ENCODE measurements at regions not wholly inside any gene's neighbourhood (a gene's known extent, or its start where the extent isn't known, plus 50 kb on each side); places are given as distances from the start of the nearest gene placed in this dataset.

GRCh38 chr12:27180906-27181505 is 63.1 kb upstream of the STK38L start:
- Mint-ChIP-seq H3K27ac (no peak overlapping the region), H3K9me3 (no peaks in the 10 kb centered on the region), H3K36me3 (ENCODE audit: insufficient read depth in 1 of 3, low read depth in 3 of 3) (no peaks in the 10 kb centered on the region), H3K4me3 (no peak overlapping the region), H3K4me1 (peaks cover 0 to 2% of the 10 kb centered on the region in 2 experiments; a peak in 2 of 4 replicates), H3K27me3 (ENCODE audit: low read depth) (no peaks in the 10 kb centered on the region)
- Histone ChIP-seq H2BK20ac (ENCODE audit: low read depth, low read length, poor library complexity, severe bottlenecking) (no peak overlapping the region), H2AK5ac (ENCODE audit: insufficient read length, low read length) (no peak overlapping the region), H3K23ac (ENCODE audit: insufficient read length, low read depth, low read length) (no peak overlapping the region), H3K27me3 (ENCODE audit: insufficient read depth, low read length) (no peaks in the 10 kb centered on the region), H3K23me2 (ENCODE audit: insufficient read length, low read depth, low read length, poor library complexity, severe bottlenecking) (no peaks in the 10 kb centered on the region), H3T11ph (ENCODE audit: low read length) (no peak overlapping the region), H3K9ac (ENCODE audit: extremely low read depth, insufficient read length, low read length) (no peak overlapping the region), H4K8ac (replicated peaks; ENCODE audit: insufficient read length, low read depth, low read length) (no peak overlapping the region), H3K4ac (ENCODE audit: low read depth, low read length) (no peak overlapping the region), H2BK12ac (ENCODE audit: insufficient read length, low read depth, low read length) (no peak overlapping the region), H3K18ac (ENCODE audit: insufficient read length, low read depth, low read length) (no peak overlapping the region), H3K27ac (ENCODE audit: insufficient read length, low read depth, low read length) (no peak overlapping the region), H3K4me2 (ENCODE audit: insufficient read depth, insufficient read length, low read length) (no peak overlapping the region), H3K79me2 (ENCODE audit: insufficient read depth, low read length) (no peaks in the 10 kb centered on the region), H3K9me3 (ENCODE audit: control insufficient read depth, low read depth, low read length) (no peaks in the 10 kb centered on the region), H4K20me1 (ENCODE audit: control insufficient read depth, insufficient read depth, insufficient read length) (no peaks in the 10 kb centered on the region), H2AFZ (ENCODE audit: low read length) (no peak overlapping the region), H2BK120ac (ENCODE audit: low read depth, low read length, poor library complexity, severe bottlenecking) (no peak overlapping the region), H2BK15ac (ENCODE audit: low read depth, low read length) (no peak overlapping the region), H3K79me1 (ENCODE audit: insufficient read depth, low read depth, low read length, poor library complexity, severe bottlenecking) (no peaks in the 10 kb centered on the region), H3K4me1 (ENCODE audit: insufficient read depth, low read length) (no peaks in the 10 kb centered on the region), H3K14ac (ENCODE audit: insufficient read depth, low read length) (no peak overlapping the region), H2BK5ac (ENCODE audit: insufficient read length, low read length) (no peak overlapping the region), H4K91ac (ENCODE audit: insufficient read length, low read depth, low read length) (no peak overlapping the region), H4K5ac (ENCODE audit: insufficient read length, low read depth, low read length) (no peak overlapping the region), H3K56ac (ENCODE audit: insufficient read length, low read depth, low read length) (no peak overlapping the region)
- WGBS (ENCODE audit: extremely low coverage, insufficient read length, low lambda C conversion rate), result no CpG with 5 or more reads among the region's 3 CpGs
- TF ChIP-seq CTCF (conservative IDR thresholded peaks at IDR 0.05), result no peak
- no peak for DNase-seq
